H1 (cell line): ENCODE measurements at regions not wholly inside any gene's neighbourhood (a gene's known extent, or its start where the extent isn't known, plus 50 kb on each side); places are given as distances from the start of the nearest gene placed in this dataset.

Source experiments
- SIN3A ChIP-seq, 2 experiments: IDR thresholded peaks in 1 of 2; conservative IDR thresholded peaks in 1 of 2; 2 replicates each; pipeline ENCODE4 v1.6.1; 2011 to 2012; ENCODE audit warnings: low read length in 2 of 2, improper control_type of control experiment in 1 of 2, low read depth in 1 of 2, mild to moderate bottlenecking in 1 of 2
- TBP ChIP-seq: IDR thresholded peaks from 2 replicates; pipeline ENCODE4 v1.6.1; 2011; ENCODE audit warnings: low read depth, low read length, improper control_type of control experiment

DNA sequence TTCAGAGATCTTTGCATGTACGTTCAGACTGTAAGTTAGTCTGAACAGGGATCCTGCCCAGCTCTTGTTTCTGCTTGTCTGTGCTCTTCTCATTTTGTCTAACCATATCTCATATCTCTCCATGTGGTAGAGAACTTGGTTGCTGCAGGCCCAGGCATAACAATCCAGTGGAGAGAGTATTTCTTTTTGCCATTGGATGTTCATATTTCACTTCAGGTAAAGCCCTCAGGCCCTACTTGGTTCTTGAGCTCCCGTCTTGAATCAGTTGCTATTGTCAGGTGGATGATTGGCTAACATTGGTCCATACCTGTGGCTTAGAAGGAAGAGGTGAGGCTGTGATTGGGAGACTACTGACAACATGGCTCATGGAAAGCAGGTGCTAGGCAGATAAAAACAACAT lies 357.7 kb upstream of the FLRT2 start (continued):
- no peak for TF ChIP-seq TBP
- TF ChIP-seq SIN3A (conservative IDR thresholded peaks at IDR 0.05 in 1 of 2, IDR thresholded peaks at IDR 0.05 in 1 of 2; ENCODE audit: low read depth in 1 of 2, low read length in 2 of 2): no peak
